Cardiac septum (tissue), 1 donor: ENCODE measurements at regions not wholly inside any gene's neighbourhood (a gene's known extent, or its start where the extent isn't known, plus 50 kb on each side); places are given as distances from the start of the nearest gene placed in this dataset.

Source experiments
- DNase-seq: peaks from one replicate; pipeline ENCODE4 v3.0.0-alpha.2; 2020; ENCODE audit warnings: low spot score
- intact Hi-C: fragments of 100-400 bp; cut with DNase I; formaldehyde crosslinking; loops from one replicate; pipeline ENCODE4 v1.14.0; 2022
- donor health status: DM: no; HTN: no; CAD: no.

GRCh38 chr9:115733318-115734110, 420.1 kb upstream of the PAPPA start:
- intact Hi-C loops, result no loop called here
- DNase-seq, result no peak

DNA sequence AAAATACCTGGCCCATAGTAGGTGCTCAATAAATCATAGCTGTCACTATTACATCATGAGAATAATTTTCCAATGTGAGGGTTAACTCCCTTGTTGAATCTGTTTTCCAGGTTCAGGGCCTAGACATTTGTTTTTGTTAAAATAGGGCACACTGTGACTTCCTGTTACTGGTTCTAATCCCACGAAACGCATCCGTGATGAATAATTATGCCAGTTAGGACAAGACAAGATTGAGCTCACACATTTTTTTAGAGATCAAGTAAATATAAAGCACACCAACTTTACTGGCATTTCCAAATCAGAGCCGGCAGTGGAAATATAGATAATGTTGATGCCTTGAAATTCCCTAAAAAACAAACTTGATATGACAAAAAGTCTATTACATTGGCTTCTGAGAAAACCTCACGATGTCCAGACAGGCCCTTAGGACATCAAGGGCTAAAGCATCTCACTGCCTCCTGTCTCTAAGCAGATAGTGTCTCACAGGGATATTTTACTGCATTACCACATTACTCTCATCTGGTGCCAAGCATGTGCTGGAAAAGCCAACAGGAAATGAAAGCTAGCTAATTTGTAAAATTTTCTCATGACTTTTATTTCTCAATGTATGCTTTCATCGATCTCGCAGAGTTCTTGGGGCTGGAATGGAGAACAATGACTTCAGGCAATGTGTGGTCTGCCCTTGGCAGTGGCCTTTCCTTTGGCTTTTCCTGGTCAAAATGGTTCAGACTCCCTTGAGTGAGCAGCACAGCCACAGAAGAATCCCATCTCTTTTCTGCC, 414.3 kb upstream of the PAPPA start:
- intact Hi-C loops, result no loop called here
- no peak for DNase-seq

DNA sequence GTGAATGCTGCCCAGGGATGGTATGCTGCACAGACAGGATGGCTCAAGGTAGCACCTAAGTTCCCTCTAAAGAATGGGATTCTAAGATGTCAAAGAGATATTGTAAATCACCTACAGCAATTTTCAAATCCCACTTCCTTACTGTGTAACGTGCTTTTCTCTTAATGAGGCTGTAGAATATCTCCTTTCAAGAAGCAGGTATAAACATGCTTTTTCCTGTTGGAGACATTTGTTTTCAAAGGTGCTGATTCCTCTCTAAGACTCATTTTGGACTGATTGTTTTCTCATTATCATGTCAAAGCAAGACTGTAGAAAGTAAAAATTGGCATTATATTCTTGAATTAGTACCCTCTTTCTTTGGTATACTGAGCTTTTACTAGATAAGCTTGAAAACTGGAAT, 412.6 kb upstream of the PAPPA start:
- no peak for DNase-seq
- intact Hi-C loops, result no loop called here

GRCh38 chr9:115743709-115744605, 409.6 kb upstream of the PAPPA start:
- DNase-seq, result no peak
- intact Hi-C loops, result no loop called here

GRCh38 chr9:115746496-115746895, 407.1 kb upstream of the PAPPA start:
- intact Hi-C loops, result no loop called here
- no peak for DNase-seq

DNA sequence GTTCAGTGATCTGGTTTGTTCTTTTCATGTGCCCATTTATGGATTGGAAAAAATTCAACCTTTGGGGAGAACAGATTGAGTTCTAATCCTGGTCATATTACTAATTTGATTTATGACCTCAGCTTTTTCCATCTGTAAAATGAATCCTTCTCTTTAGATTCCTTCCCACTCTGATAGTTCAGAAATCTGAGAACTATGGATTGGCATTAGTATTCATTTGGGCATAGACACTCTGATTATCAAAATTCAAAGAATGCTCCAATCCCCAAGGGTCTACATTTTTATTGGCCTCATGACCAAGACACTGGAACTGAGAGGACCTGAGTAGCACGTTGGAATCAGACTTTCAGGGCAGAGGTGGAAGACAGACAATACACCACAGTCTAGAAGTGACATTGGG, 405.9 kb upstream of the PAPPA start:
- intact Hi-C loops, result no loop called here
- DNase-seq, result no peak

DNA sequence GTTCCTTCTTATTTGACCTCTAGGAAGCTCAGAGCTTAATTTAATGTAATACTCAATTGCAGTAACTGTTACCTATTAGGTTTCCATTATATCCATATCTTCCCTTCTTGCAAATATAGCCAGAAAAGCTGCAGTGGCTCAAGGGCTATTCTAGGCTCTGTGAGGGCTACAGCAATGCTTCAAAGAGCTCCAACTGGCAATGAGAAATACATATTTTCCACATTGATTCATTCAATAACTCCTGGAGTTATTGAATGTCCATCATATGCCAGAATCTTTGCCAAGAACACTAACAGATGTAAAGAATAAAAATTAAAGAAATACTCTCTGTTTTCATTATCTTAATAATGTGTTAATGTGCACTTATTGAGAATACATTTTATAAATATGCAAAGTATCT, 396.9 kb upstream of the PAPPA start:
- DNase-seq, result no peak
- intact Hi-C loops, result no loop called here

- intact Hi-C loops, result no loop called here
- no peak for DNase-seq
These were observed 396.1 kb upstream of the PAPPA start for GRCh38 chr9:115757461-115757860.

DNA sequence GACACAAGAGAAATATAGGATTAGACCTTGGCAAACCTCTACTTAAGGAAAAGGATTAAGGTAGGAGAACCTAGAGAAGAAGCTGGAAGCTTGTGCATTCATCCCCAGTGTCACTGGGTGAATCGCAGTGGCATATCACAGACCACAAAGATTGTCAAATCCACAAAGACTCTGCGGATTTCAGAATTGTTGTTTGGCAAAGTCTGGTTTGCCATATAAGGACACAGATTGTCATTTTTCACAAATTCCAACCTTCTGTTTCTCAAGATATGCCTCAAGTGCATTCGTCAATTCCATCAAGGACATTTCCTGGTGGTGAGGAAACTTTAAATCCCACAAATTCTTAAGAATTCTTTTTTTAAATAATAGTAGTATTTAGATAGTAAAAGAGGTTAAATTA, 395.1 kb upstream of the PAPPA start:
- DNase-seq, result no peak
- intact Hi-C loops, result no loop called here

DNA sequence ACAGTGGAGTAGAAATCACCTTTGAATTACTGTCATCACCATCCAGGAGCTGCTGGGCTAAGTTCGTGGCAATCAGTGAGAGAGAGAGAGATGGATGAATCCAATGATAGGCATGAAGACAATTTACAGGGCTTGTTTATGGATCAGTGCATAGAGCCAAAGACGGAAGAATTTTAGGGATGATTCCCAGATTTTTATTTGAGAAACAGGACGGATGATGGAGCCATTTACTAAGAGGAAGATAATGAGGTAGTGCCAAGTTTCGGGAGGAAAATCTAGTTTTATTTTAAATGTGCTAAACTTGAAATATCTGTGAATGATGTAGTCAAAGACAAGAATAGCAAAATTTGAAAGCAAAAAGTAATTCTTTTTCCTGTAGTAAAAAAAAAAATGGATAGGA, 394.2 kb upstream of the PAPPA start:
- no peak for DNase-seq

GRCh38 chr9:115764645-115765044, 388.9 kb upstream of the PAPPA start:
- intact Hi-C loops, result no loop called here

More for the DNA sequence above, 394.2 kb upstream of the PAPPA start:
- intact Hi-C loops, result no loop called here

DNA sequence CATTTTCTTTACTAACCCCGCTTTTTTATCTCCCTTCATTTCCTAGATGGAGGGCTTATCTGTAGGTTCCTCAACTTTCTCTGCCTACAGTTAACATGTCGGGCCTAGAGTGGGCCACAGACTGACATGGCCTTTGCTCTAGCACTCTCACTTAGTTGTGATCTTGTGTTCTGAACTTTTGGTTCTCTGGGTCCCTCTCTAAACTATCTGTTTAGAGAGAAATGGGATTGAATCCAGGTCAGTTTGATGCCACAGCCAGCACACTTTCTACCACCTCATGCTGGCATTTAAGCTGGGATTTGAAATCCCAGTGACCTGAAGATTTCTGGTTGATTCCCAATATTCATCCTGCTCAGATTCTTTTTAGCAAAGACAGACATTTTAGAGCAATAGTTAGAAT, 388.5 kb upstream of the PAPPA start:
- intact Hi-C loops, result no loop called here
- DNase-seq, result no peak

More at GRCh38 chr9:115764645-115765044, 388.9 kb upstream of the PAPPA start:
- no peak for DNase-seq

- no peak for DNase-seq
- intact Hi-C loops, result no loop called here
These were observed 387.1 kb upstream of the PAPPA start for GRCh38 chr9:115766370-115766955.

- intact Hi-C loops, result no loop called here
- no peak for DNase-seq
These were observed 383.1 kb upstream of the PAPPA start for GRCh38 chr9:115770521-115770920.

DNA sequence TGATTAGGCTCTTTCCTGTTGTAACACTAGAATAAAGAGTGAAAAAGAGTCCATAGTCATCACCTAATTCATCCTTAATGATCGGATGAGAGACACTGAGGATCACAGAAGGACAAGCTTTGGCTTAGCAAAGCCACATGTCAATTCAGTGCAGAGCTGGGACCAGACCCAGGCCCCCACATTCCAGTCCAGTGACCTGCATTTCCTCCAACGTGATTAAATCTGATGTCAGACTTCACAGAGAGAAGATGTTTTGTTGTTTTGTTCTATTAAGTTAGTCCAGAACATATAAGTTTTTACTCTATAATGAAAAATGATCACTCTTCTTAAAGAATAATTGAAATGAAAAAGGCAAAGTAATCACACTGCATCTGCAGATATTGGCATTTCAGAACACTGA, 377.9 kb upstream of the PAPPA start:
- no peak for DNase-seq
- intact Hi-C loops, result no loop called here

GRCh38 chr9:115777610-115778009, 376.0 kb upstream of the PAPPA start:
- no peak for DNase-seq
- intact Hi-C loops, result no loop called here

DNA sequence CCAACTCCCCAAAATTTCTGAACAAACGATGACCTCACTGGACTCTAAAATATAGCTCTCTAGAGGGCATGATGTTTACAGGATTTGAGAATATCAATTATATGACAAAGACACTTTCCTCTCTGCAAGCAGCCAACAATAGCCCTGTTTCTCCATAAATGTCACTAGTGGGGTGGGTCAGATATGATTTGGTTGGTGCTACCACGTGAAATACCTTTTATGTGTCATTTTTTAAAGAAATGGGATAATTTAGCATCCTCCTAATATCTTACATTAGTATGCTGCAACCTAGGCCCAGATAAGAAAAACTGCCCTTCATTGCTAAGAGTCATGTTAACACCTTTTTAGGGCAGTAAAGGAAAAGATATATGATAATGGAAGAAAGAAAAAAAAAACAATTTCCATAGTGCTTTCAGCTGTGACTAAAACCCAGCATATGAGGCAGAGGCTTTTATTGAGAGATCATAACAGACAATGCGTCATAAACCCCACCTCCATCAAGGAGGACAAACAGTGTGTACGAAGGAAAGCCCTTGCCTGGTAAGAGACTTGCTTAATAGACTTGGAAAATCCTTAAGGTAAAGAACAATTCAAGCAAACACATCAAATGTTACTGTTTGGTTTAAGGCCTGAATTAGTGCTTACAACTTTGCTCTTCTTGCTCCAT, 372.4 kb upstream of the PAPPA start:
- intact Hi-C loops, result no loop called here
- no peak for DNase-seq

DNA sequence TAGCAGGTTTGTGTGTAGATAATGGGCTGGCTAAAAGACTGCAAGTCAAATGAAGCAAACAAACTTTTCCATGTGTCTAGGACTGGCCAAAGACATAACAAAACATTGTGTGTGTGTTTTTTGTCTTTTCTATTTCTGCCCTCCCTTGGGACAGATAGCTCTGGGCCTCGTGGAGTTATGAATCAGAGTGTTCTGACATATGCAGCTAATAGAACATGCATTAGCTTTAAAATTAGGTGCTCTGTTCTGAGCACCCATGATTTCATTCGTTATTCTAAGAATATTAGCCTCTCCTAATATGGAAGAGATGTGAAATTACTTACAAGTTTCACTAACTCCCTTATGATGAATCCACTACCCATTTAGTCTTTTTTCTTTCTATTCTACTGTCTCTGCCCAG, 367.3 kb upstream of the PAPPA start:
- DNase-seq, result no peak
- intact Hi-C loops, result no loop called here

- no peak for DNase-seq
- intact Hi-C loops, result no loop called here
These were observed 363.1 kb upstream of the PAPPA start for GRCh38 chr9:115790520-115790919.
